Esophagus squamous epithelium (tissue), 4 donors: ENCODE measurements at regions not wholly inside any gene's neighbourhood (a gene's known extent, or its start where the extent isn't known, plus 50 kb on each side); places are given as distances from the start of the nearest gene placed in this dataset.

Experiments
- CTCF ChIP-seq, 6 experiments: fragments of 450-650 bp in 4 of 6; fragments of 200-600 bp in 2 of 6; sonication (generic) in 2 of 6; IDR thresholded peaks; one replicate each; pipeline ENCODE4 v1.5.1; 2016 to 2019; ENCODE audit warnings: antibody characterized with exemption in 6 of 6, mild to moderate bottlenecking in 4 of 6, moderate library complexity in 4 of 6
- POLR2A ChIP-seq, 4 donors: fragments of 450-650 bp; IDR thresholded peaks; one replicate each; pipeline ENCODE4 v1.6.1; 2017; ENCODE audit warnings: antibody characterized with exemption in 4 of 4, mild to moderate bottlenecking in 4 of 4, moderate library complexity in 3 of 4

- no peak for TF ChIP-seq CTCF (IDR thresholded peaks at IDR 0.05)
- TF ChIP-seq POLR2A (IDR thresholded peaks at IDR 0.05) = no peak
Observed at GRCh38 chrX:9279234-9279544, 185.7 kb upstream of the TBL1X start.
